Right kidney (tissue), 1 donor: ENCODE measurements at regions not wholly inside any gene's neighbourhood (a gene's known extent, or its start where the extent isn't known, plus 50 kb on each side); places are given as distances from the start of the nearest gene placed in this dataset.

Source experiments
- DNase-seq: peaks from one replicate; pipeline ENCODE4 v3.0.0-alpha.2; 2016

DNA sequence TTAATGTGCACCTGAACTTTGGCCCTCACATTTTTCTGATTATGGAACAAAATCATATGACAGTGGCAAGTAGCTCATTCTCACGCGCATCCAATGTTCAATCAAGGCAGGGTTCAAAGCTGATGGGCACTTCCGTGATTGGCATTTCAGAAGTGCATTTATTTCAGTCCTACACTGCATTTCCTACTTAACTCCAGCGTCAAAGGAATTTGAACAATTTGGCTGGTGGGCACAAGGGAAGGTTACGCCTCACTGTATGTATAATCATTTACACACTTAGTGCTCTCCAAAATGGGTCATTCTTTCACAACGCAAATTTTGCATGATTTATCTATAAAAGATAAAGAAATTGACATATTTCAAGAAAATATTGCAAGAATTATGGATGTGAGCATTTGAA lies 167.9 kb upstream of the VLDLR start:
- DNase-seq, result no peak

DNA sequence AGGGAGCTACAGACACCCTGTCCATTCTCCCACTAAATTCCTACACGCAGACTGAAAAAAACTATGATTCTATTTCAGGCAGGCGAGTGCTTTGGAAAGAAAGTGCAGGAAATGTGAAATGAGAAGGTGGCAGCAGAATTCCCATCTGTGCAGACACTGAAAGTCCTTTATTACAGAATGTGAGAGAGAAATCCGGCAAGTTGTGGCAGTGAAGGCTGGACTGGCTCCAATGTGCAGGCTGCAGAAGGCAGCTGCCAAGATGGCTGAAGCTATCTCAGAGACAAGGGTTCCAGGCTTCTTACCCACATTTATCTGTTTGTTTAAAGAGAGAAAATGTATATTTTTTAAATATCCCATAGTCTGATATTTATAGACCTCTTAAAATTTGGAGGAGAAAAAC lies 161.8 kb upstream of the VLDLR start:
- DNase-seq, result no peak

DNA sequence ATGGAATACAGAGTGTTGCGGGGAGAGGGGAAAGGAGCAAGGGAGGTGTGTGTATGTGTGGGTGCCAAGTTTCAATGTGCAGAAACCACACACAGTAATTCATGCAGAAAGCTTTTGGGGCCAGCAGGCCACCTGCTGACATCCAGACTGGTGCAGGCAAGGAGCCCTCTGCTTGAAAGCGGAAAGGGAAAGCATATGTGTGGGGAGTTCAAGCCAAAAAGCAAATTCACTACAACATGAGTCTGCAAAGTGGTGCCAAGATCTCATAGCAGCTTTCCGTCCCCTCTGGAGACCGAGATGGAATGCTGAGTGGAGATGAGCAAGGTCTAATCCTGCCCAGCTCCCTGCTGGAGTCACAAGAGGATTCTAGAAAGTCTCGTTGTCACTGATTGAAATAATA lies 159.7 kb upstream of the VLDLR start:
- DNase-seq, result no peak

DNA sequence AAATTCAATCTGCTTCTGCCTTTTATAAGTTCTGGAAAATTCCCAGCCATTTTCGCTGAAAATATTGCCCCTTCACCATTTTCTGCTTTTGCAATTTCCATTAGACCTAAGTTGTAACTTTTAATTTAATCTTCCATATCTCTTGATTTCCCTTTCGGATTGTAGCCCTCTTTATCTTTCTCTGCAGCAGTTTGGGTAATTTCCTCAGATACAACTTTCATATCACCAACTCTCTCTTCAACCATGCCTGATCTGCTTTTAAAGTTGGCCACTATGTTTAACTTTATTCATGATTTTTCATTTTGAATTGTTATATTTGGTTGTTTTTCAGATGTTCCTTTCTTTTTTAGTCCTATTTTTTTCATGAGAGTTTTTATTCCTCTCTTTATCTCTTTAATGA lies 157.0 kb upstream of the VLDLR start:
- DNase-seq, result no peak

DNA sequence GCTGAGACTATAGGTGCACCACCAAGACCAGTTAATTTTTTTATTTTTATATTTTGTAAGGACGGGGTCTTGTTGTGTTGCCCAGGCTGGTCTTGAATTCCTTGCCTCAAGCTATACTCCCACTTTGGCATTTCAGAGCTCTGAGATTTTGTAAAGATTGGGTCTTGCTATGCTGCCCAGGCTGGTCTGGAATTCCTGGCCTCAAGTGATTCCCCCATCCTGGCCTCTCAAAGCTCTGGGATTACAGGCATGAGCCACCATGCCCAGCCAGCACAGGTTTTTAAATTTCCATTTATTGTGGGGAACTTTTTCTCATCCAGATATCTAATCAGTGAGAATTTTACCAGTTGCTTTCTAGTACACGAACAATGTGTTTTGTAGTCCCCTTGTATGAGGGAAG lies 156.1 kb upstream of the VLDLR start:
- no peak for DNase-seq

DNA sequence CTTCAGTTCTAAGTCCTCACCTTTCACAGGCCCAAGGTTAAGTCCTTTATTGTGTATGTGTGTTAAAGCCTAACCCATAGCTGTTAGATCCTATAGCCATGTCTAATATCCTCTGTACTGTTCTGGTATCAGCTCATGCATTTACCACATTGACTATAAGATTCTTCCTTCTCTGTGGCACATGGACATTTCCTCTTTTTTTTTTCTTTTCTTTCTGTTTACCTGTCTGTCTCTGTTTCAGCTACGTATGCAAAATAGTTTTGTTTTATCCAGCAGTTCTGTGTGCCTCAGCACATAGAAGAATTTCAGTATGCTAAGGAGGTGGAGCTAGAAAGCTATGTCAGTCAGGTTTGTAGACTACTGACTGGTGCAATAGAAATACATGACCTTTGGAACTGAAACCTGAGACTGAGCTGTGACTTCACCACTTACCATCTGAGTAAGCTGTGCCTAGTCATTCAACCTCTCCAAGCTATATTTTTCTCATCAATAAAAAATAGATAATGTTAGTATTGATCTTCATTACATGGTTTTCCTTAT lies 155.6 kb upstream of the VLDLR start:
- DNase-seq, result peak; percentile 27

DNA sequence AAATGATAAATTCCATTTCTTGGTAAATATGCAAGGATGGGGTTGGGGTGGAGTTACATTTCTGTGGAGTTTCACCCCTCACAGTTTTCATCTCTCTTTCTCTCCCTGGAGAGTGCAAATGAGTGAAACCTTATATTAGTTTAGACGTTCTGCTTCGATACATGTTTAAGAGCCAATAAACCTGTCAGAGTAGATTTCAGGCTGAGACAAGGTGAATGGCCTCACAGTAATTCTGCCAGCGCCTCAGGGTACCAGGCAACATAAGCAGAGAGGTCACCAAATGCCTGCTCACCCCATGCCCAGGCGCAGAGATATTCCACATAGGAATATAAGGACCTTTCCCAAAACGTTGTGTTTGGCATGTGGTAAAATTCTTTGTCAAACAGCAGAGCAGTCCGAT lies 154.9 kb upstream of the VLDLR start:
- no peak for DNase-seq

DNA sequence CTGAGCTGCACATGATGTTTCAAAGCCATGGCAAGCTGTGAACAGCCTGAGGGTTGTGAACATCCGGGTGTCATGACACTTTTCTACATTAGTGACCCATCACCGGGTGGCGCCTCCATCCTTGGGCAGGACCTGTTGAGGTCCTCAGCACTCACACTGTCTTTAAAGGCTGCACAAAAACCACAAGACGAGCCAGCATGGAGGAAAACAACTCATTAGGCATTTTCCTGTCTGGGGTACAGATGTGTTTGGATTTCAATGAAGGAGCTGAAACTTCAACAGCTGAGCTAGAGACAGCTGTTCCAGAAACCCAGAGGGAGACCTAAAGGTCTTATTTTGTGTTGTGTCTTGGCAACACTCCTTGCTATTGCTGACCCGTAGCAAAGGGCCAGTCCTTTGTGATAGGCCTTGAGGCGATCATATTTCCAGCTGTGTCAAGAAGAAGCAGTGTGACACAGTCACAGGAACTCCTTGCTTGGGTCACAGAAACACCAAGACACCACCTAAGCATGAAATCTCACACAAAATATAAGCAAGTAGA lies 151.8 kb upstream of the VLDLR start:
- DNase-seq, result peak; percentile 35

DNA sequence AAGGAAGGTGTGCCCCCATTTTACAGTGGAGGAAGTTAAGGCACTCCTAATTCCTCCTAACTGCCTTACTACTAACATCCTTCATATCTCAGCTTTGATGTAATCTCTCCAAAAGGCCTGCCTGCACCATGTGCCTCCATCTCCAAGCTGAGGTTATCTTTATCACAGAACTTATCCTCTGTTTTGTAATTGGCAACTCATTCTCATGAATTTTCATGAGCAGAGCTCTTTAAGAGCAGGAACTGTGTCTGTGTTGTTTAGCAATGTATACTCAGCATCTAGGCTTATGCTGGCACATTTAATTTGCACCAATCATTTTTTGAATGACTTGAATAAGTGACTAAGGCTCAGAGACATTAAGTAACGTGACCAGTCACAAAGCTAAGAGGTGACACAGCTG lies 147.9 kb upstream of the VLDLR start:
- no peak for DNase-seq

DNA sequence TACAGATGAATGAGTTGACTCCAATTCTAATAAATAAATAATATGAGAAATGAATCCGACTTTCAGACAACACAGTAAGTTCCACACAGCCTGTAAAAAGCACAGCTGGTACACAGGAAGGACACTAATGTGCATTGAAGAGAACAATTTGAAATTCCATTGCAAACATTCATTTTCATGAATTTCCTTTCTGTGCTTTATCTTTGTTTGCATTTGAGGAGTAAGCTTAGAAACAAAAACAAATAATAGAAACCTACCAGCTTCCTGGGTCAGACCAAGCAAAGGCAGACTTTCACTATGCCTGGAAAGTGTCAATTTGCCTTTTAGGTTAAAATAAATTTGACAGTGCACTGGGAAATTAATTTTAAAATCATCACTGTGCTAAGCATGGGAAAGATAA lies 143.8 kb upstream of the VLDLR start:
- no peak for DNase-seq

DNA sequence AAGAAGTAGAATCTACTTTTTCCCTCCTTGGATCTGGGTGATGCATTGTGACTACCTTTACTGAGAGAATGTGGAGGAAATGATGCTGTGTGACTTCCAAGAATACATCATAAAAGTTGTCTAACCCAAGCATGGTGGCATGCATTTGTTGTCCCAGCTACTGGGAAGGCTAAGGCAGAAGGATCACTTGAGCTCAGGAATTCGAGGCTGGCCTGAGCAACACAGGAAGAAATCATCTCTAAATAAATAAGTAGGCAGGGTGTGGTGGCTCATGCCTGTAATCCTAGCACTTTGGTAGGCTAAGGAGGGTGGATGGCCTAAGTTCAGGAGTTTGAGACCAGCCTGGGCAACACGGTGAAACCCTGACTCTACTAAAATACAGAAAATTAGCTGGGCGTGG lies 143.2 kb upstream of the VLDLR start:
- no peak for DNase-seq

DNA sequence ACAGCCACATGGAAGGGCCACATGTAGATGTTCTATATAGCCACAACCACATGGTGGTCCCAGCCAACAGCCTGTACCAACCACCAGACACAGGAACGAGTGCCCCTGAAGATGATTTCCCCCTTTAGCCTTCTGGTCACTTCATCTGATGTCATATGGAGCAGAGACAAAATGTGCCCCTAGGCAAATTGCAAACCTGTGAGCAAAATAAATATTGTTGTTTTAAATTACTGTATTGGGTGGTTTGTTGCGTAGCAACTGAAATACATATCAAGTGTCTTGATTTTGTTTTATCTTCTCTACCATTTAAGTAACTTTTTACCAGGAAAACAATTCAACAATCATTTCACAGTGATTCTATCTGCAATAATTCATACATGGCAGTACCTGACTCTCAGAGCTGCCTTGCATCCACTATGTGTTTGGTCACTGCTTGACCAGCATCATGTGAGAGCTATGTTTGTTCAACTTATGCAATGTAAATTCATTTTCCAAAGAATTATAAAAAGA lies 142.5 kb upstream of the VLDLR start:
- no peak for DNase-seq

DNA sequence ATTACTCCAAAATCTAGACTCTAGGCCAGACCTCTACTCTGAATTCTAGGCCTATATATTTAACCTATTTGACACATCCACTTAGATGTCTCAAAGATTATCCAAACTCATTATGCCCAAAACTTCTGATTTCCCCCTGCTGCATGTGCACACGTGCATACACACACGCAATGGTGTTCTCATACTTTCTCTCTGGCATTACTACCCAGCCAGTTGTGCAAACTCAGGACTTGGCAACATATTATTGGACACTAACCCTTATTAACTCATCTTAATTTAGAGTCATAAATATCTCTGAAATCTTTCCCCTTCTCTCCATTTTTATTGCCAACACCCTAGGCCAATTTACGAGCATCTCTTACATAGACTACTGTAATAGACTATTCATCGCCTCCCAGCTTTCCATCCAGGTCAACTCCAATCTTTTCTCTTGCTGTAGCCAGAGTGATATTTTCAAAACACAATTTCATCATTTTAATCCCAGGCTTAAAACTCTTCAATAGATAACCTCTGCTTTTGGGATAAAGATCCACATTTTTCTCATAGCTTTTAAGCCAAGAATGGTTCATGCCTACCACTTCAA lies 141.2 kb upstream of the VLDLR start:
- DNase-seq, result no peak

DNA sequence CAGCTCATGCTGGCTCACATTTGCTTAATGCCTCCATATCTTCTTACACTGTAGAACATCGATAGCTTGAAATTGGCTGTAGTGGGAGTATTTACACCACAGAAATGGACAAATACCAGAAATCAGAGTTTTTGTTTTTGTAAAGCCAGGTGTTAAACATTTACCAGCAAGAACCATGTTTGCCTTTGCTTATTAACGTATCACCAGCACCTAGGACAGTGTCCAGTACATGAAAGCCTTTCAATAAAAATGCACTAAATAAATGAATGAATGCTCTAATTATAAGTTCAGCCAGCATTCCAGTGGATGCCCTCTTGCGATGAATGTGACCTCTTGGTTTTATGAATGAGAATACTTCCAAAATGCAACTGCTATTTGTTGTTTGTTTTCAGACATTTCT lies 140.4 kb upstream of the VLDLR start:
- DNase-seq, result no peak

DNA sequence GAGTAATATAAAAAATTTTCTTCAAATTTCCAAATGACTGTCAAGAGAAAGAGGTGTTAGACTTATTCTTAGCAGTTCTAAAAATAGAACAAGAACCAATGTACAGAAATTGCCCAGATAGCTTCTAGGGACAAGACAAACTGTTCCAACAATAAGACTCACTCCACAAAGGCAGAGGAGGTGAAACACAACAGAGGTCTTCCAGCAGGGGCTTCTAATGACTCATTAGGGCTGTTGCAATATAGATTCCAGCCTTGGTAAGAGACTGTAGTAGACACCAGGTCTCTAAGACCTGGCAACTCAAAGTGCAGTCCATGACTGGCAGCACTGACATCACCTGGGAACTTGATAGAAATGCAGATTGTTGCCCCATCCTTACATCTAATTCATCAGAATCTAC lies 134.6 kb upstream of the VLDLR start:
- DNase-seq, result no peak

DNA sequence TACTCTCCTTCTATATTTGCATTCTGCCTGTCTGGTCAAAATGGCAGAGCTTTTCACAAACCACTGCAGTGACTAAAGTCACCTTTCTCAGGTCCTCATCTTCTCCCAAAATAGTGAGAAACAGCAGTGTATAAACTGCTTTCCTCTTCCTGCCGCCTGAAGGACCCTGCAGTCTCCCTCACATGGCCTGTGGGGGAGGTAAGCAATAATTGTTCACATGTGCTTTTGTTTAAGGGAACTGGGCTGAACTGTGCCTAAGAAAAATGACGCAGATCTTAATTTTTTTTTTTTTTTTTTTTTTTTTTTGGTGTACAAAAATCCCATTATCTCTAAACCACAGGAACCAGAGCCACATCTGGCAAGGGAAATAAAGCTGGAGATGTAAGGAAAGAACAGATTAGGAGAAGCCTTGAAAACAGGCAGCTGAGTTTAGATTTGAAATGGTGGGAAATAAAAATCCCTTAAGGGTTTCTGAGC lies 131.7 kb upstream of the VLDLR start:
- DNase-seq, result no peak

DNA sequence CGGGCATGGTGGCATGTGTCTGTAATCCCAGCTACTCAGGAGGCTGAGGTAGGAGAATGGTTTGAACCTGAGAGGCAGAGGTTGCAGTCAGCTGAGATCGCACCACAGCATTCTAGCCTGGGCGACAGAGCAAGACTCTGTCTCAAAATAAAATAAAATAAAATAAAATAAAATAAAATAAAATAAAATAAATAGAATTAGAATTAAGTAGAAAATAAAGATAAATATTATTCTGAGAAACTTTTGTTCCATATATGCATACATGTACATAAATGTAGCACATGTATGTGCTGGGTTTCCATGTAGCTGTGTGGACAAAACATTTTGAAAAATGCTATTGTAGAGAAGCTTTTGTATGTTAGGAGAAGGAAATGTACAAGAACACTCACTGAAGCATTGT lies 129.4 kb upstream of the VLDLR start:
- no peak for DNase-seq

DNA sequence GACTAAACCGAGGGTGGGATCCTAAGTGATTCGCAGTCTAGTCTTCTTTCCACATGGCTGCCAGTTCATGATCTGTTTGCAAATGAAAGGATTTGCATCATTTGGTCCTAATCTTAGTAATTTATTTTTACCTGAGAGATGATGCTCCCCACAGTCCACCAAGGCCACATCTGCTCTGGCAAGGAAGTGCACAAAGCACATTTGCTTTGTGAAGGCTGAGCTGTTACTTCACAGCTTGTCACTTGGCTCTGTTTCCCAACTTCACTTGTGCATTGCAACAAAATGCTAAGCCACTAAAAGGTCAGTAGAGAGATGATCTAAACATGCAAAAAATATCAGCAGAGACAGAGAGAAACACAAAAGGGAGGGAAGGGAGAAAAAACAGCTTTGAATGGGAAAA lies 128.5 kb upstream of the VLDLR start:
- no peak for DNase-seq

DNA sequence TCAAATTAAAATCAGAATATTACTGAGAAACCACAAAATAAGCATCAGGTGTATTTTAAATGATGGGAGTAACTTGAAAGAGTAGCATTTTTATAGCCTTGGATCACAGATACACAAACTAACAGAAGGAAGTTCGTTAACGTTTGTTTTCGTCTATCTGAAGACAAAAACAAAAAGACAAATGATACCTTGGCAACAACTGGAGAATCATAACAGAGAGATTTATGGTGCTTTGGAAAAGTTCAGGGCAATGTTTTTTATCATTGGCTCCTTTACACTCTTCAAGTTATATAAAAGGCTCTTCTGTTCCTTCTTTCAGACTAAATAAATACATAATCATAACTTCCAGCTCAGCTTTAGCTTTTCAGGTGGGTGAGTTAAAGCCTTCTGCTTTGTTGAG lies 128.1 kb upstream of the VLDLR start:
- DNase-seq, result no peak

DNA sequence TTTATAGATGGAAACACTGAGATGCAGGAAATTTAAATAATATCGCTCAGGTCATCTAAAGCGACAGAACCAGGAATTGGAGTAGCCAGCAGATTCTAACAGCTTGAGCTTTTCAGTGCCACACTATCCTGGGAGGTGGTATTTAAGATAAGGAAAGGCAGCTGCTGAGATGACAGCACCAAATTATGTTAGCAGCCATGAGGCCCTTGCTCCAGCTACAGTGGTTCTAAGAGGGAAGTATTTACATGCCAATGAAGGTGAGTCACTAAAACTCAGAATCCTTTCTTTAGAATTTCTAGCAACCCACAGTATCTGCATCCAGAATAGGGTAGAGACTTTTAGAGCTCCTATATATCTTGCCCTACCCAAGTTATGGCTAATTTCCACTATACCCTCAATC lies 127.0 kb upstream of the VLDLR start:
- DNase-seq, result no peak

DNA sequence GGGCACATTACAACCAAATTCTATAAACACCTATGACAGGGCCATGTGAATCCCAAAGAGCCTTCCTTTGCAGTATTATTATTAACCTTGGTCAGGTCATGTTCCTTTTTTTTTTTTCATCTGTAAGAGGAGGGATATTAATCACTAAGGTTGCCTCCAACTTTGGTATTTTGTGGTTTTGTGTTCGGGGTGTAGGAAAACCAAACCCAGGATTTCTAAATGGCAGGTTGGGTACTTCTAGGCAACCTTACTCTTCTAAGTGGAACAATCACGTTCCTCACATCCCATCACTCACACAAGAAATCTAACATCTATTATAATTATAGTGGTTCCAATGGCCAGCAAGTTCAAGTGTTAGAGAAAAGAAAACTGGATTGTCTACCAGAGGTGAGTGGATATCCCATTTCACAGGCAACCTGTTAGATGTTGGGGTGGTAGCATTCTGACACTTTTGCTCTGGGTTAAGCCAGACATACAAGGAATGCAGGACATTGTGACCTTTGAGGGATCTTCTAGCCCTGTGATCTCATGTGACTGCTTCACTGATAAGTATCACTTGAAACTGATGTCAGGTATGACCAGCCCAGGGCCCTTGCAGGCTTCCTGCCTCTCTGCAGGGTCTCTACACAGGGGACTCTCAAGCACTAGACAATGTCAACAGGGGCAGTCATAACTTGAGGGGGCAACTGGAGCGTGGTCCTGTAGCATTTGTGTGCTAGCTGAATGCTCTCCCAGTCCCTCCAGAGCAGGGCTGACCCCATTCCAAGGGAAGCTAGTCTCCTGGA lies 126.2 kb upstream of the VLDLR start:
- no peak for DNase-seq

DNA sequence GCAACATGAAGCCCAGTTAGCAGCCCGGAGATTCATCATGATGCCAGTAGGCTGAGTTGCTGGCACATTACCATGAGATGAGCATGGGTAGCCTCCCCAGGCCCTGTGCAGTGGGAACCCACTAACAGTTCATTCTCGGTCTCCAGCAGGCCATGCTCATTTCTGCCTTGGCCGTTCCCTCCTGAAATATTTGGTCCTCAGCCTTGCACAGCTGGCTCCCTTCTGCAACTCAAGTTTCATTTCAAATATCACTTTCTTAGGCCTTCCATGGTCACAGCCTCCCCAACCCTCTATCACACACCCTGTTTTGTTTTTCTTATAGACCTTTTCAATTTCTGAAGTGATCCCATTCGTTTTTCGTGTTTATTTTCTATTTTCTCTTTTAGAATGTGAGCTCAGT lies 125.4 kb upstream of the VLDLR start:
- DNase-seq, result no peak

DNA sequence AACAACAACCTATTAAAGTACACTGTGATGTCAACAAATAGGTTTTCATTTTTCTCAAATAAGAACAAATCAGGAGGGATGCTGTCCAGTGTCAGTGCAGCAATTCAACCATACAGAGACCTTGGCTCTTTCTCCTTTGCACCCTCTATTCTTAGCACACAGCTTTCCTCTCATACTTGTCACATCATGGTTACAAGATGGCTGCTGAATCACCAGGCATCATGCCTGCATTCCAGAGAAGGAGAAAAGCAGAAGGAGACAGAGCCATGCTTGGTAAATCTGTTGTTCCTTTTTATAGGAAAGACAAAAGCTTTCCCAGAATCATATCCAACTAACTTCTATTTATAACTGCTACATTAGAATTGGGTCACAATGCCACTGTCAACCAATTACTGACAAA lies 124.7 kb upstream of the VLDLR start:
- DNase-seq, result no peak
